ENCODE measurements at regions not wholly inside any gene's neighbourhood (a gene's known extent, or its start where the extent isn't known, plus 50 kb on each side); places are given as distances from the start of the nearest gene placed in this dataset.

GRCh38 chr12:115396567-115396966, 712.6 kb upstream of the TBX3 start:
- H3K9ac ChIP-seq (ENCODE audit: low read length): no peak overlapping the region
- no peaks in the 10 kb centered on the region for H3K27me3 ChIP-seq (ENCODE audit: insufficient read depth, low read length)
- ATAC-seq (no peak), DNase-seq (ENCODE audit: low read depth, low spot score) (no peak)
- no peak overlapping the region for H2AFZ ChIP-seq (ENCODE audit: low read depth, low read length, poor library complexity, severe bottlenecking)
- no peak overlapping the region for H3K4me2 ChIP-seq (ENCODE audit: low read length)
- intact Hi-C loops (cut with micrococcal nuclease): loop anchor here (5.0 kb wide), 1 partner anchor 729 kb away; no protein-coding TSS in a partner anchor
- ChIA-PET RAD21 (ENCODE audit: low non-redundant PET in 1 of 2, low total read pairs in 2 of 2, uncharacterized antibody in 2 of 2, unreplicated experiment in 2 of 2) (no interaction called here), POLR2A (no interaction called here), CTCF (no interaction called here)
- no peaks in the 10 kb centered on the region for H3K79me2 ChIP-seq (ENCODE audit: insufficient read depth, low read length)
- TF ChIP-seq ZNF274 (IDR thresholded peaks at IDR 0.05; ENCODE audit: low read depth, low read length): no peak
- TF ChIP-seq, protein P1, sequence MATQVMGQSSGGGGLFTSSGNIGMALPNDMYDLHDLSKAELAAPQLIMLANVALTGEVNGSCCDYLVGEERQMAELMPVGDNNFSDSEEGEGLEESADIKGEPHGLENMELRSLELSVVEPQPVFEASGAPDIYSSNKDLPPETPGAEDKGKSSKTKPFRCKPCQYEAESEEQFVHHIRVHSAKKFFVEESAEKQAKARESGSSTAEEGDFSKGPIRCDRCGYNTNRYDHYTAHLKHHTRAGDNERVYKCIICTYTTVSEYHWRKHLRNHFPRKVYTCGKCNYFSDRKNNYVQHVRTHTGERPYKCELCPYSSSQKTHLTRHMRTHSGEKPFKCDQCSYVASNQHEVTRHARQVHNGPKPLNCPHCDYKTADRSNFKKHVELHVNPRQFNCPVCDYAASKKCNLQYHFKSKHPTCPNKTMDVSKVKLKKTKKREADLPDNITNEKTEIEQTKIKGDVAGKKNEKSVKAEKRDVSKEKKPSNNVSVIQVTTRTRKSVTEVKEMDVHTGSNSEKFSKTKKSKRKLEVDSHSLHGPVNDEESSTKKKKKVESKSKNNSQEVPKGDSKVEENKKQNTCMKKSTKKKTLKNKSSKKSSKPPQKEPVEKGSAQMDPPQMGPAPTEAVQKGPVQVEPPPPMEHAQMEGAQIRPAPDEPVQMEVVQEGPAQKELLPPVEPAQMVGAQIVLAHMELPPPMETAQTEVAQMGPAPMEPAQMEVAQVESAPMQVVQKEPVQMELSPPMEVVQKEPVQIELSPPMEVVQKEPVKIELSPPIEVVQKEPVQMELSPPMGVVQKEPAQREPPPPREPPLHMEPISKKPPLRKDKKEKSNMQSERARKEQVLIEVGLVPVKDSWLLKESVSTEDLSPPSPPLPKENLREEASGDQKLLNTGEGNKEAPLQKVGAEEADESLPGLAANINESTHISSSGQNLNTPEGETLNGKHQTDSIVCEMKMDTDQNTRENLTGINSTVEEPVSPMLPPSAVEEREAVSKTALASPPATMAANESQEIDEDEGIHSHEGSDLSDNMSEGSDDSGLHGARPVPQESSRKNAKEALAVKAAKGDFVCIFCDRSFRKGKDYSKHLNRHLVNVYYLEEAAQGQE (IDR thresholded peaks at IDR 0.05; ENCODE audit: low read depth): no peak
- TF ChIP-seq YY1 (IDR thresholded peaks at IDR 0.05; ENCODE audit: extremely low read depth, insufficient replicate concordance, low read depth, low read length): no peak
- TF ChIP-seq EGR1 (IDR thresholded peaks at IDR 0.05; ENCODE audit: low read depth): no peak
- TF ChIP-seq, protein P2, sequence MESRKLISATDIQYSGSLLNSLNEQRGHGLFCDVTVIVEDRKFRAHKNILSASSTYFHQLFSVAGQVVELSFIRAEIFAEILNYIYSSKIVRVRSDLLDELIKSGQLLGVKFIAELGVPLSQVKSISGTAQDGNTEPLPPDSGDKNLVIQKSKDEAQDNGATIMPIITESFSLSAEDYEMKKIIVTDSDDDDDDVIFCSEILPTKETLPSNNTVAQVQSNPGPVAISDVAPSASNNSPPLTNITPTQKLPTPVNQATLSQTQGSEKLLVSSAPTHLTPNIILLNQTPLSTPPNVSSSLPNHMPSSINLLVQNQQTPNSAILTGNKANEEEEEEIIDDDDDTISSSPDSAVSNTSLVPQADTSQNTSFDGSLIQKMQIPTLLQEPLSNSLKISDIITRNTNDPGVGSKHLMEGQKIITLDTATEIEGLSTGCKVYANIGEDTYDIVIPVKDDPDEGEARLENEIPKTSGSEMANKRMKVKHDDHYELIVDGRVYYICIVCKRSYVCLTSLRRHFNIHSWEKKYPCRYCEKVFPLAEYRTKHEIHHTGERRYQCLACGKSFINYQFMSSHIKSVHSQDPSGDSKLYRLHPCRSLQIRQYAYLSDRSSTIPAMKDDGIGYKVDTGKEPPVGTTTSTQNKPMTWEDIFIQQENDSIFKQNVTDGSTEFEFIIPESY (IDR thresholded peaks at IDR 0.05; ENCODE audit: extremely low read depth, insufficient replicate concordance, low read length): no peak
- TF ChIP-seq ELF1 (IDR thresholded peaks at IDR 0.05; ENCODE audit: borderline replicate concordance, low read depth): no peak
- H3K27ac ChIP-seq (ENCODE audit: low read depth, low read length): no peak overlapping the region
- H4K20me1 ChIP-seq (ENCODE audit: insufficient read depth): no peaks in the 10 kb centered on the region
- no peaks in the 10 kb centered on the region for H3K36me3 ChIP-seq (ENCODE audit: control insufficient read depth in 1 of 2, insufficient read depth in 2 of 2, low read length in 2 of 2)
- no peak overlapping the region for H3K4me3 ChIP-seq (replicated peaks in 1 of 2; ENCODE audit: low read depth in 1 of 2, low read length in 2 of 2)
- H3K9me3 ChIP-seq (ENCODE audit: control insufficient read depth in 1 of 2, insufficient read depth in 1 of 2, low read depth in 1 of 2, low read length in 2 of 2): peaks cover 6% of the 10 kb centered on the region in 2 experiments; a peak in 3 of 4 replicates
- no peaks in the 10 kb centered on the region for H3K4me1 ChIP-seq (ENCODE audit: control insufficient read depth in 1 of 2, insufficient read depth in 2 of 2, low read length in 2 of 2)
- BruUV-seq (replicated peaks): no TSS peak
- H3K9me2 ChIP-seq (ENCODE audit: insufficient read depth): no peaks in the 10 kb centered on the region

Data from HCT116 (cell line).